HG03064 (cell line): ENCODE measurements at regions not wholly inside any gene's neighbourhood (a gene's known extent, or its start where the extent isn't known, plus 50 kb on each side); places are given as distances from the start of the nearest gene placed in this dataset.

Experiments
- ATAC-seq: cut with Tn5 transposase; IDR thresholded peaks from one replicate; pipeline ENCODE4 v1.9.1; 2021; ENCODE audit warnings: low read depth; ENCODE audit not compliant: unreplicated experiment

- ATAC-seq = no peak
Measured at GRCh38 chr14:31943217-31943799, 133.8 kb upstream of the ARHGAP5 start.

DNA sequence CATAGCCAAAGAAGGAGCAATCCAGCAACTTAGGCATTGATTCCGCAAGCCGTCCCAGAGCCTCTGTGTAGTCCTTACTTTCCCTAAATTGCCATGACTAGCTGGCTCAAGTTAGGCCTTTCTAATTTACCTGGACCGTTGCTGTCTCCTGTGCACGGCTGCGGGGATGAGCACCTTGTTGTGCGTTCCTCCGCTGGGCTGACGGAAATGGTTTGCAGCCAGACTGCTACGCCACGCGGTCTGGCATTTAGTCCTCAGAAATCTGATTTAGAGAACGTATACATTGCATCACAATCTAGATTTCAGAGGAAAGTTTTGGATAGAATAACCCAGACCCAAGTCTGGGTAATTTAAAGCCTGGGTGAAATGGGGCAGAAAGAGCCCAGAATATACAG lies 133.2 kb upstream of the ARHGAP5 start:
- no peak for ATAC-seq

- ATAC-seq = no peak
Measured at GRCh38 chr14:31944256-31945073, 132.6 kb upstream of the ARHGAP5 start.

GRCh38 chr14:31945074-31945613 lies 132.0 kb upstream of the ARHGAP5 start:
- no peak for ATAC-seq

GRCh38 chr14:31945701-31946100 lies 131.4 kb upstream of the ARHGAP5 start:
- ATAC-seq = no peak

DNA sequence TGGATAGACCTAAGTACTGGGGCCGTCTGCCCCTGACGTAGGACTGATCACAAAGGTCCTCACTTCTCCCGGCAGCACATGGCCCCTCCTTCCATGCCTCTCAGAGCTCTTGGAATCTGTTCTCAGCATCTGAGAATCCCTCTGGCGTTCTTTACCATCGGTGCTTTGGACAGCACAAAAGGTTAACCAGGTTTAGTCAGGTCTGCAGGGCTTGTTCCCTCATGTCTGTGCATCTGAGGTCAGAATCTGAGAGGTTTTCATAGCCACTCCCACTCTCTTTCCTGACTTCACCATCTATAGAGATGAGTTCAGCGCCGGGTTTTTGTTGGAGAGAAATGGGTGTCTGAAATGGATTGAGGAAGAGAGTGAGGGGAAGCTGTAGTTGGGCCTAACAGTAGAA lies 130.0 kb upstream of the ARHGAP5 start:
- no peak for ATAC-seq

DNA sequence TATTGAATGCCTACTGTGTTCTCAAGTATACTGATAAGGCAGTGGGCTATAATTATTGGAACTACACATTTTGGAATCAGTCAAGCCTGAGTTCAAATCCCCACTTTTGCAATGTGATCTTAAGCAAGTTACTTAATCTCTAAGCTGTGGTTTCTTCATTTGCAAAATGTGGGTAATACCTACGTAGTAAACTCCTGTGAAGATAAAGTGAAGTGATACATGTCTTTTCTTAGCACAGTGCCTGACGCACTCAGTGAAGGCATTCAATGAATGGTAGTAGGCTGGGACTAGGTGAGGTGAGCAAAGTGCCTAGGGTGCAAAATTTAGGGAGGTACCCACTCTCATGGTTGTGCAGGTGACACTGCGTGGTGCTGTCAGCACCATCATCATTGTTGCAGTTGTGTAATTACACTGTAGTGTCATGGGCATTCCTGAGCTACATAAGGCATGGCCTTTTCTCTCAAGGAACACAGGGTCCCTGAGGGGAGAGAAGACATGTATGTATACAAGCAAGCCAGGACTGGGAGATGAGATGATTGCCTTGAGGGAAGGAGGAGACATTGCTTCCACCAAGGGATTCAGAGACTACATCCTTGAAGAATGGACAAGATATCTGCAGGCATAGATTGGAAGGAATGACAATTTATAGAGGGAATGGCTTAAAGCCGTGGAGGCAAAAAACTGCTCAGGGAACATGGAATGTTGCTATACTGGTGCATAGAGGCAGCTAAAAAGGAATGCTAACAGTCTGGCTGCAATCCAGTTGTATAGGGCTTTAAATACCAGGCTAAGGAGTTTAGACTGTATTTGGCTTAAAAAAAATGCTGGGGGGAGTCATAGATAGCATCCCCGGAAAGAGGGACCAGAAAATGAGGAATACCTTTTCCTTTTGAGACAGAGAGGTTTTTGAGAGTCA lies 129.2 kb upstream of the ARHGAP5 start:
- no peak for ATAC-seq

GRCh38 chr14:31949709-31950108 lies 127.4 kb upstream of the ARHGAP5 start:
- ATAC-seq = no peak

- no peak for ATAC-seq
Measured at GRCh38 chr14:31950331-31950730, 126.8 kb upstream of the ARHGAP5 start.

DNA sequence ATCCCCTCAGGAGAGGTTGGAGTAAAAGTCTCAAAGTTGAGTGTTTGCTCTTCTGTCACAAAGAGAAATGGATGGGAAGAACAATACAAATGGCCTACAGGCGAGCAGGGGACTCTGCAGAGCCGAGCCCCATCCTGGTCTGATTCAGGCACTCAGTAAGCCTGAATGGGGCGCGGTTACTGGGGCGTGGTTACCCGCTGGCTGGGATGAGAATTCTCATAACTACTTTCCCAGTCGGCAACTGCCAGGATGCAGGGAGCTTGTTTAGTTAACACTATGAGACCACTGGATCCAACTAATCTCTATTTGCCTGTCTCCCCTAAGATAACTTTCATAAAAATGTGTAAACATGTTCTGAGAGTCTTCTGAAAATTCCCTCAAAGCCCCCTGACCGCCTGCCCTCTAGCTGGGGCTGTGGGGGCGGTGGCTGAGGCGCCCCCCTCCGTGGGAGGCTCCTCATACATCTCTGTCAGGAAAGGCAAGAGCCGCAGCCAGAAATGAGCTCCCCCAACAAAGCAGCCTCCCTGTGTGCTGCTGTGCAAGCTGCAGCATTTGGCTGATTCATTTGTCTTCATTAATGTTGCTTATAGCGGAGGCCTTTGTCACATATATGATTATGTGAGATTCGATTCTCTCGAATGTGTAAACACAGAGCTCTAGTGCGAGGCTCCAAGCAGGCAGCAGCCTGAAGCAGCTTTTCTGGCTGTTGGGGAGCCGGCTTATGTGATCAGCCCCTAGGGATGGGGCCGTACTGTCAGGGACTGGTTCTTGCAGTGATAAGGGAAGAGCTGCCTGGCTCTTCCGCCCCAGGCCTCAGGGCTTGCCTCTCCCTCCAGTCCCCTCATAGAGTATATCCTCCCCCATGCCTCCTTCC lies 126.1 kb upstream of the ARHGAP5 start:
- ATAC-seq = no peak

DNA sequence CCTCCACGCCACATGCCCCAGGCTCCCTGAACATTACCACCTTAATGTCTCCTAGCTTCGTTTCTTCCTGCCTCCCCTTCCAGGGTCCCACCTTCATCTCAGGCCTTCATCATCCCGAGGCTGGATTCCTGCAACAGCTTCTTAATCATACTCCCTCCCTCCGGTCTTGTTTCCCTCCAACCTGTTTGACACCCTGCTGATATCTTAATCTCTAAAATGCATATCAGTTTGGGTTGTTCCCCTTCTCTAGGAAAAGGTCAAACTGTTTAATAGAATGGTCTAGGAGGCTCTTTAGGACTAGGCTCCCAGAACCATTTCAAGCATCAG lies 125.5 kb upstream of the ARHGAP5 start:
- no peak for ATAC-seq

GRCh38 chr14:31952573-31952972 lies 124.5 kb upstream of the ARHGAP5 start:
- no peak for ATAC-seq

DNA sequence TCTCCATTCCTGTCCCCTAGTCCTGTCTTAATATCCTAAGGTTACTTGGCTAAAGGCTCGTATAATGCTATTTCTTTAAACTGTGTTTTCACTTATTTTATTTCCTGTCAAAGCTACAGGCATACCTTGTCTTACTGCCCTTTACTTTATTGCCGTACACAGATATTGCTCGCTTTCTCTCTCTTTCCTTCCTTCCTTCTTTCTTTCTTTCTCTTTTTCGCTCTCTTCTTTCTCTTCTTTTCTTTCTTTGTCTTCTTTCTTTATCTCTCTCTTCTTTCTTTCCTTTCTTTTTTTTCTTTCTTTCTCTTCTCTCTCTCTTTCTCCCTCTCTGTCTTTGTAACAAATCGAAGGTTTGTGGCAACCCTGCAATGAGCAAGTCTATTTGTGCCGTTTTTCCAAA lies 123.9 kb upstream of the ARHGAP5 start:
- ATAC-seq = no peak

DNA sequence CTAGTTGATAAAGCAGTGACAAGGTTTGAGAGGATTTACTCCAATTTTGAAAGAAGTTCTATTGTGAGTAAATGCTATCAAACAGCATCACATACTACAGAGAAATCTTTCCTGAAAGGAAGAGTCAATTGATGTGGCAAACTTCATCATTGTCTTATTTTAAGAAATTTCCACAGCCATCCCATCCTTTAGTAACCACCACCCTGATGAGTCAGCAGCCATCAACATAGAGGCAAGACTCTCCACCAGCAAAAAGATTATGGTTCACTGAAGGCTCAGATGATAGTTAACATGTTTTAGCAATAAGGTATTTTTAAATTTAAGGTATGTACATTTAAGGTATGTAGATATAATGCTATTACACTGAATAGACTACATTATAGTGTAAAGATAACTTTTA lies 122.1 kb upstream of the ARHGAP5 start:
- no peak for ATAC-seq

DNA sequence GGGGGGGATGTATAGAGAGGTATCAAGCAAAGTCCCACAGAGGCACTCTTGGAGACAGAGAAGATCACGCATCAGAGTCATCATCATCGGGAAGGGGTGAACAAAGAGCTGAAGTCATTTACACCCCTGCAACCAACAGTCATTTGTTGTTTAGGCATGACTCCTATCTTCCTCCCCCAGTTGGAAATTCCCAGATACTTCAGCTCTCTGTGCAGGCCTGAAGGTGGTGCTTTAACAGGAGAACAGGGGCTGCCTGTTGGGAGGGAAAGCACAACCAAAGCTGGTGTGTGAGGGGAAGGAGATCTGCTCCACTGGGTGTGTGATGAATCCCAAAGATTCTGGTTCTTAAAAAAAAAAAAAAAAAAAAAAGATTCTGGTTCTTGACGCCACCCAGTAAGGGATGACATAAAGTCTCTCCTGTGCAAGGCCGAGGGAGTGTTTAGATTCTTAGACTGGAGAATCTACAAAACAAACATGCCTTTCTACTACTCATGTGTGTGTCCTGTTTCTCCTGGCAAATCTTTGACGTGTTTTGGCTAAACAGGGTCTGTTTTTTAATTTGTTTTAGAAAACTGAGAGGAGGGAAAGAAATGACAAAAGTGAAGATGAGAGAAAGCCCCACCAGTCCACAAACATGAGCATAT lies 121.0 kb upstream of the ARHGAP5 start:
- no peak for ATAC-seq

DNA sequence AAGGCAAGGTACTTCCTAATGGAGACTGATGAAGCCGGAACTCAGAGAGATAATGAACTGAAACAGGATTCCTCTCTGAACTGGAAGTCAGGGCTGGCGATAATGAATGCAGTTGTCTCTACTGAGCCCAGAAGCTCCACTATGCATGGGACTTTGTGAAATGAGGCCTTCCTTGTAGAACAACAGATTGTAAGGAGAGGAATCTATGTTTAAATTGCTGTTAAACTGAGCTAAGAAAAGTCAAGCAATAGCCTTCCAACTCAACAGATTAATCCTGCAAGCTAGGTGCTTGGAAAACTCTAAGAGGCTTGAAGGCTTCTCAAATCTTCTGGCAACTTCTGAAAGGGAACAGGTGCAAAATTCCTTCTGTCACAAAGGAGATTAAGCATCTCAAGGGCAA lies 119.5 kb upstream of the ARHGAP5 start:
- ATAC-seq = no peak

GRCh38 chr14:31960039-31960438 lies 117.1 kb upstream of the ARHGAP5 start:
- ATAC-seq = no peak

GRCh38 chr14:31961896-31962295 lies 115.2 kb upstream of the ARHGAP5 start:
- no peak for ATAC-seq

- ATAC-seq = no peak
Measured at GRCh38 chr14:31962920-31963319, 114.2 kb upstream of the ARHGAP5 start.

DNA sequence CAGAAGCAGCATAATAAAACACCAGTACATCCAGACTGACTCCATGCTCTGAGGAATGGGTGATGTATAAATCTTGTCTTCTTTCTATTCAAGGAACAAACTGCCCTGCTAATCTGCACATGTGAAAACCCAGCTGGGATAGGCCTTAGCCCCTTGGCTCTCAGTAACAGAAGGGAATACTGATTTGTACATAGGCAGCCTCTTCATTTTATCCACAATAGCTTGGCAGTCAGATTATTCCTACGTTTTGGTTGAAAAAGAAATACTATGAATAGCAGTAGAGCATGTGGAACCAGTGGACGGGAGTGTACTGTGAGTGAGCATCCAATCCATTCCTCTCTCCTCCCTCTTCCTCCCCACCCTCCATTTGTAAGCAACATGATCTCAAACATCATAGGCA lies 113.5 kb upstream of the ARHGAP5 start:
- ATAC-seq = no peak
